Retinal pigment epithelial cell (primary cell): ENCODE measurements at regions not wholly inside any gene's neighbourhood (a gene's known extent, or its start where the extent isn't known, plus 50 kb on each side); places are given as distances from the start of the nearest gene placed in this dataset.

Experiments used
- DNase-seq: peaks from one replicate; pipeline ENCODE4 v3.0.0-alpha.2; 2010; ENCODE audit warnings: low read depth
- H3K4me3 ChIP-seq: 2 replicates; pipeline ENCODE4 v1.5.1; 2011; ENCODE audit warnings: mild to moderate bottlenecking, low read length, control low read depth, moderate library complexity
- CTCF ChIP-seq: conservative IDR thresholded peaks from 2 replicates; pipeline ENCODE4 v1.5.1; 2011; ENCODE audit warnings: low read depth, low read length, control low read depth, inconsistent platforms

GRCh38 chr6:50259903-50260302, 210.2 kb upstream of the DEFB112 start:
- no peak for TF ChIP-seq CTCF
- DNase-seq = no peak
- H3K4me3 ChIP-seq = no peak overlapping the region

- TF ChIP-seq CTCF = peak; percentile 73
- no peak for DNase-seq
These were observed 215.4 kb upstream of the DEFB112 start for GRCh38 chr6:50264995-50265571.

GRCh38 chr6:50270415-50270814, 220.7 kb upstream of the DEFB112 start:
- H3K4me3 ChIP-seq = no peak overlapping the region
- no peak for TF ChIP-seq CTCF
- no peak for DNase-seq

More at GRCh38 chr6:50264995-50265571, 215.4 kb upstream of the DEFB112 start:
- H3K4me3 ChIP-seq = no peak overlapping the region

- no peak overlapping the region for H3K4me3 ChIP-seq
- no peak for TF ChIP-seq CTCF
- DNase-seq = no peak
These were observed 221.5 kb upstream of the DEFB112 start for GRCh38 chr6:50271266-50271665.

- H3K4me3 ChIP-seq = no peak overlapping the region
- no peak for DNase-seq
- no peak for TF ChIP-seq CTCF
These were observed 222.1 kb upstream of the DEFB112 start for GRCh38 chr6:50271817-50272216.

- no peak for TF ChIP-seq CTCF
- no peak for DNase-seq
- H3K4me3 ChIP-seq = no peak overlapping the region
These were observed 222.9 kb upstream of the DEFB112 start for GRCh38 chr6:50272611-50273010.

- H3K4me3 ChIP-seq = no peak overlapping the region
- no peak for DNase-seq
- no peak for TF ChIP-seq CTCF
These were observed 227.1 kb upstream of the DEFB112 start for GRCh38 chr6:50276771-50277261.
